ENCODE measurements at regions not wholly inside any gene's neighbourhood (a gene's known extent, or its start where the extent isn't known, plus 50 kb on each side); places are given as distances from the start of the nearest gene placed in this dataset.
"Not testable (repeated sequence)": the region's sequence is repeated elsewhere in the genome, so short reads cannot be mapped to it uniquely, and the experiment has no call there.

DNA sequence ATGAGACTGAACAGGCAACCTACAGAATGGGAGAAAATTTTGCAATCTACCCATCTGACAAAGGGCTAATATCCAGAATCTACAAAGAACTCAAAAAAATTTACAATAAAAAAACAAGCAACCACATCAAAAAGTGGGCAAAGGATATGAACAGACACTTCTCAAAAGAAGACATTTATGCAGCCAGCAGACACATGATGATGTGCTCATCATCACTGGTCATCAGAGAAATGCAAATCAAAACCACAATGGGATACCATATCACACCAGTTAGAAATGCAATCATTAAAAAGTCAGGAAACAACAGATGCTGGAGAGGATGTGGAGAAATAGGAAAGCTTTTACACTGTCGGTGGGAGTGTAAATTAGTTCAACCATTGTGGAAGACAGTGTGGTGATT, 51.7 kb upstream of the PAXBP1 start:
- not testable (repeated sequence) for H3K27ac ChIP-seq

- no peak for TF ChIP-seq CTCF (conservative IDR thresholded peaks at IDR 0.05)
- H3K27ac ChIP-seq, result no peak overlapping the region
Measured at GRCh38 chr21:32824950-32825349, 53.4 kb upstream of the PAXBP1 start.

DNA sequence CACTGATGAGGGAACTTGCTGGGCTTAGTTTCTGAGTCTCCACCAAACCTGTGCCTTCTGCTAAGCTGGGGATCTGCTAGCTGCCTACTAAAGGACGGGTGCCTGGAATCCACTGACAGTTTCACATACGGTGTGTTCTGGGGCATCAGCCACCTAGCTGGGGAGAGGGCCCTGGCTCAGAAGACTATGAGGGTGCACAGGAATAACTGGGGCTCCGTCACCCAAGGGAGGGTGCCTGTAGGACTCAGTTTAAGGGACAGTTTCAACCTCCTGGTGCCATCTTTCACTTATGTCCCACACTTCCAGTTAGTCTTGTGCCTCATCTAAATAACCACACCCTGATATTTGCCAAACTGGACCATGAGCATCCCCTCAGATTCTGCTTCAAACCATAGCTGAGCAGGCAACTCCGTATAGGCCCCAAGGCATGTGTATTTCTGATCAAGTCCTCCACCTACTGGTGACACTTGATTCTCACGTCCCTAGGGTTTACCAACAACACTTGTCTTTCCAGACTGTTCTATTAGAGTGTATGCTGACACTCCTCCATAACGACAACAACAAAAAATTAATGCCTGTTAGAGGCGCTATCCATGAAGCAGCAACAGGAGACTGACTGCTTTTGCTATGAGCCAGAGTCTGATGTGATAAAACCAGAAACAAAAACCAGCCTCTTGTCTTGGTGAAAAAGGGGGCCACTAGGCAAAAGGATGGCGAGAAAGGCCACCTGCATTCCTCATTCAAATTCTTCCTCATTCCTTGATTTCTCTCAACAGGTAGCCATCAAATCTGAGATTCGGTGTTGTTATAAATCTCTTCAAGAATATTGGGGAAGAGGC, 55.0 kb upstream of the PAXBP1 start:
- peak overlapping the region; percentile 8; the same call in 1 of the 2 replicates for H3K27ac ChIP-seq
- peak; percentile 89 for TF ChIP-seq CTCF (conservative IDR thresholded peaks at IDR 0.05)

DNA sequence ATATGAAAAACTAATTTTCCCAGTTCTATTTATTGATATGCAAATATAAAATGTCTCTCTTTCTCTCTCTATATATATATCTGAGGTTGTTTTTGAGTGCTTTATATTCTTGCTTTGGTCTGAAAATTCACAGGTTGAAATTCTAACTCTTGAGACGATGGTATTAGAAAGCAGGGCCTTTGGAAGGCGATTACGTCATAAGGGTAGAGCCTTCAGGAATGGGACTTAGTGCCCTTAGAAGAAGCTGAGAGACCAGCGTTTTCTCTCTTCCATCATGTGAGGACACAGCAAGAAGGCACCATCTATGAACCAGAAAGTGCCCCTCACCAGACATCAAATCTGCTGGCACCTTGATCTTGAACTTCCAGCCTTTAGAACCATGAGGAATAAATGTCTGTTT, 57.4 kb upstream of the PAXBP1 start:
- no peak overlapping the region for H3K27ac ChIP-seq
- TF ChIP-seq CTCF (conservative IDR thresholded peaks at IDR 0.05), result no peak

DNA sequence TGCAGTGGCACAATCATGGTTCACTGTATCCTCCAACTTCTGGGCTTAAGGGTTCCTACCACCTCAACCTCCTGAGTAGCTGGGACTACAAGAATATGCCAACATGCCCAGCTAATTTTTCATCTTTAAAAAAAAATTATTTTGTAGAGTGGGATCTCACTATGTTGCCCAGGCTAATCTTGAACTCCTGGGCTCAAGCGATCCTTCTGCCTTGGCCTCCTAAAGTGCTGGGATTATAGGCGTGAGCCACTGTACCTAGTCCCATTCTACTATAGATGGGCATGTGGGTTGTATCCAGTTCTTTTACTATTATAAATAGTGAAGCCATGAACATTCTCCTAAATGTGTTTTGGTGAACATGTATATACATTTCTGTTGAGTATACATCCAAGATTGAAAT, 57.9 kb upstream of the PAXBP1 start:
- no peak overlapping the region for H3K27ac ChIP-seq
- TF ChIP-seq CTCF (conservative IDR thresholded peaks at IDR 0.05), result no peak

- not testable (repeated sequence) for H3K27ac ChIP-seq
Measured at GRCh38 chr21:32831779-32832178, 60.2 kb upstream of the PAXBP1 start.

DNA sequence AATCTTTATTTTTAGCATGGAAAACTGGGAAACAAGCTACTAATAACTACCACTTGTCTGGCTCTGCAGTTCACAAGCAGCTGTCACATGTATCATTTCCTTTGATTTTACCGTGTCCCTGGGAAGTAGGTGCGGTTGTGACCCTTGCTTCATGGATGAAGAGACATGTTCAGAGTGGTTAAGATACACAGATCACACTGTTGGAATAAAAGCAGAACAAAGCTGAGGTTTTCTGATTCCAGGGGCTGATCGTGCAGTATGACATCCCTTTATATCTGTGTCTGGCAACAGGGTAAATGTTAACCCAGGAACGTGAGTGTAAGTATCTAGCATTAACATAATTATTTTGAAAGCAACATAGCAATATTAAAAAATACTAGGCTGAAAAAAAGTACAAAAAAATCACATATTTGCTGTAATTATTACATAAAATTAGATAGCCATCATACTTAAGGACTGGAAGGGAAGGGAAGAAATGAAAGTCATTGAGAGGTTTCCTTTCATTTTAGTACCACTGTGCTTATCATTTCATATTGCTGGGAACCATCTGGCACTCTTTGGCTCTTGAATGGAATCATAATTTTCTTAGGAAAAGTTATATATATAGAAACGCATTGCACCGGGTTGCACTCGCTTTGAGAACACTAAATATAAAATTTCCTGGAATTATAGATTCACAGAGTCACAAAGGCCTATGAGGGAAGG, 62.8 kb upstream of the PAXBP1 start:
- TF ChIP-seq CTCF (conservative IDR thresholded peaks at IDR 0.05), result no peak
- H3K27ac ChIP-seq, result no peak overlapping the region

DNA sequence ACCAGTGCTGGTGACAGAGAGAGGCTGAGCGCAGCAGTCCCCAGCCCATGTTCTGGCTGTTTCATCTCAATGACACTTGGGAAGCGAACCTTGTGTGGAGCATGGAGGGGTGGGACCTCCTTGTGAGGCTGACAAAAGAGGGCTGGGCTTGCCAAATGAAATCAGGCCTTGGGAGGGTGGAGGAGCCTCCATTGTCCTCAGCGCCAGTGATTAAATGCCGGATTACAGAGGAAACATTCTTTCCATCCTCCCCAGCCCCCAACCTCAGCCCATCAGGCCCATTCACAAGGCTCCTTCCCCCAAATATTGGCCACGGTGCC, 63.3 kb upstream of the PAXBP1 start:
- no peak overlapping the region for H3K27ac ChIP-seq
- no peak for TF ChIP-seq CTCF (conservative IDR thresholded peaks at IDR 0.05)
